Kidney (tissue), 13 donors: ENCODE measurements at regions not wholly inside any gene's neighbourhood (a gene's known extent, or its start where the extent isn't known, plus 50 kb on each side); places are given as distances from the start of the nearest gene placed in this dataset.

Experiments used
- DNase-seq, 5 donors: peaks; one replicate each; pipeline ENCODE4 v3.0.0-alpha.2; 2013 to 2020
- FAIRE-seq: peaks from 2 replicates; lab custom pipeline; 2012; peaks lifted over from hg19 to GRCh38; lab: Jason Lieb, UNC
- H3K27ac ChIP-seq, 2 donors: one replicate each; pipeline ENCODE4 v1.7.0; 2013; ENCODE audit warnings: low read depth in 2 of 2, low read length in 2 of 2, inconsistent platforms in 1 of 2
- H3K27me3 ChIP-seq: one replicate; pipeline ENCODE4 v1.7.1; 2013; ENCODE audit warnings: low read length, inconsistent platforms; ENCODE audit not compliant: control insufficient read depth, insufficient read depth
- H3K36me3 ChIP-seq, 3 donors: one replicate each; pipeline versions ENCODE4 v1.7.0 to v1.7.1; 2013; ENCODE audit warnings: low read length in 3 of 3, control low read depth in 1 of 3, inconsistent platforms in 1 of 3; ENCODE audit not compliant: insufficient read depth in 3 of 3, control insufficient read depth in 2 of 3
- H3K4me1 ChIP-seq, 3 donors: one replicate each; pipeline versions ENCODE4 v1.7.0 to v1.7.1; 2013; ENCODE audit warnings: low read length in 3 of 3, inconsistent platforms in 1 of 3, low read depth in 1 of 3; ENCODE audit not compliant: control insufficient read depth in 2 of 3, insufficient read depth in 2 of 3
- H3K4me3 ChIP-seq, 3 donors: one replicate each; pipeline versions ENCODE4 v1.7.0 to v1.8.1; 2013; ENCODE audit warnings: low read length in 3 of 3, control low read depth in 1 of 3, inconsistent platforms in 1 of 3
- H3K9ac ChIP-seq, 3 donors: one replicate each; pipeline versions ENCODE4 v1.7.0 to v1.7.1; 2013; ENCODE audit warnings: low read length in 3 of 3, control low read depth in 1 of 3, inconsistent platforms in 1 of 3
- H3K9me3 ChIP-seq, 3 donors: one replicate each; pipeline versions ENCODE4 v1.7.0 to v1.7.1; 2013; ENCODE audit warnings: low read length in 3 of 3, control low read depth in 1 of 3, inconsistent platforms in 1 of 3; ENCODE audit not compliant: control insufficient read depth in 2 of 3, insufficient read depth in 1 of 3
- CTCF ChIP-seq: IDR thresholded peaks from 3 replicates; pipeline ENCODE4 v1.5.1; 2012; ENCODE audit warnings: mild to moderate bottlenecking, moderate library complexity, borderline replicate concordance; ENCODE audit not compliant: insufficient read depth; ENCODE audit errors: extremely low read depth
- intact Hi-C: fragments of 100-400 bp; cut with DNase I; formaldehyde crosslinking; loops from one replicate; pipeline ENCODE4 v1.11.1; 2022
- donor health status: control.
- donor health status: control.
- donor health status: control.
- donor health status: control.
- donor health status: control.
- donor health status: DM: yes; HTN: yes; CAD: no.
- donor health status: Normal renal cell carcinoma (clear cell type).

GRCh38 chr14:66032800-66033199 lies 453.4 kb upstream of the CCDC196 start:
- H3K27ac ChIP-seq: no peak overlapping the region
- no peaks in the 10 kb centered on the region for H3K27me3 ChIP-seq
- DNase-seq (no peak), FAIRE-seq (no peak)
- no peaks in the 10 kb centered on the region for H3K9me3 ChIP-seq
- no peak overlapping the region for H3K4me3 ChIP-seq
- no peaks in the 10 kb centered on the region for H3K36me3 ChIP-seq
- TF ChIP-seq CTCF: no peak
- no peak overlapping the region for H3K9ac ChIP-seq
- no peaks in the 10 kb centered on the region for H3K4me1 ChIP-seq
- intact Hi-C loops: no loop called here

GRCh38 chr14:66036547-66036946 lies 449.6 kb upstream of the CCDC196 start:
- TF ChIP-seq CTCF: no peak
- intact Hi-C loops: no loop called here
- H3K27me3 ChIP-seq: no peaks in the 10 kb centered on the region
- H3K9me3 ChIP-seq: no peaks in the 10 kb centered on the region
- FAIRE-seq: no peak
- no peak overlapping the region for H3K27ac ChIP-seq
- DNase-seq: no peak
- no peak overlapping the region for H3K9ac ChIP-seq
- no peaks in the 10 kb centered on the region for H3K4me1 ChIP-seq
- no peak overlapping the region for H3K4me3 ChIP-seq
- H3K36me3 ChIP-seq: no peaks in the 10 kb centered on the region

GRCh38 chr14:66037361-66037760 lies 448.8 kb upstream of the CCDC196 start:
- no peak overlapping the region for H3K4me3 ChIP-seq
- no peaks in the 10 kb centered on the region for H3K9me3 ChIP-seq
- no peaks in the 10 kb centered on the region for H3K4me1 ChIP-seq
- H3K27me3 ChIP-seq: no peaks in the 10 kb centered on the region
- intact Hi-C loops: no loop called here
- DNase-seq (no peak), FAIRE-seq (no peak)
- TF ChIP-seq CTCF: no peak
- H3K36me3 ChIP-seq: no peaks in the 10 kb centered on the region
- H3K27ac ChIP-seq: no peak overlapping the region
- no peak overlapping the region for H3K9ac ChIP-seq

- TF ChIP-seq CTCF: no peak
- Histone ChIP-seq H3K4me3 (no peak overlapping the region), H3K4me1 (no peaks in the 10 kb centered on the region), H3K9me3 (no peaks in the 10 kb centered on the region), H3K27ac (no peak overlapping the region), H3K36me3 (no peaks in the 10 kb centered on the region), H3K27me3 (no peaks in the 10 kb centered on the region), H3K9ac (no peak overlapping the region)
- intact Hi-C loops: no loop called here
- DNase-seq (no peak), FAIRE-seq (no peak)
Observed at GRCh38 chr14:66038212-66038611, 448.0 kb upstream of the CCDC196 start.
